SK-N-SH treated with all-trans-retinoic acid at 6 μM for 48 hours (cell line): ENCODE measurements at regions not wholly inside any gene's neighbourhood (a gene's known extent, or its start where the extent isn't known, plus 50 kb on each side); places are given as distances from the start of the nearest gene placed in this dataset.

Source experiments
- ARNTL ChIP-seq: fragments of 450-650 bp; formaldehyde crosslinking; IDR thresholded peaks from 2 replicates; pipeline ENCODE4 v1.5.0; 2020; ENCODE audit warnings: low read depth, mild to moderate bottlenecking, moderate library complexity, borderline replicate concordance
- CREB5 ChIP-seq: fragments of 250-450 bp; sonication (Bioruptor Pico); IDR thresholded peaks from 2 replicates; pipeline ENCODE4 v1.5.1; 2020; ENCODE audit warnings: low read depth, mild to moderate bottlenecking, moderate library complexity
- ESRRG ChIP-seq: fragments of 250-450 bp; sonication (Bioruptor Pico); IDR thresholded peaks from 2 replicates; pipeline ENCODE4 v1.6.1; 2021; ENCODE audit warnings: mild to moderate bottlenecking
- OSR1 ChIP-seq: fragments of 250-450 bp; sonication (Bioruptor Pico); IDR thresholded peaks from 2 replicates; pipeline ENCODE4 v1.8.0; 2022; ENCODE audit warnings: moderate library complexity, mild to moderate bottlenecking, inconsistent platforms
- PATZ1 ChIP-seq: fragments of 250-450 bp; sonication (Bioruptor Pico); IDR thresholded peaks from 2 replicates; pipeline ENCODE4 v1.8.0; 2020; ENCODE audit warnings: mild to moderate bottlenecking, moderate library complexity, borderline replicate concordance
- POU6F1 ChIP-seq: fragments of 250-450 bp; sonication (Bioruptor Pico); IDR thresholded peaks from 2 replicates; pipeline ENCODE4 v1.8.0; 2021; ENCODE audit warnings: low read depth, mild to moderate bottlenecking, moderate library complexity, borderline replicate concordance
- SNAI2 ChIP-seq: fragments of 250-450 bp; sonication (Bioruptor Pico); IDR thresholded peaks from 2 replicates; pipeline ENCODE4 v1.5.0; 2020; ENCODE audit warnings: mild to moderate bottlenecking, moderate library complexity
- TCF4 ChIP-seq: fragments of 250-450 bp; sonication (Bioruptor Pico); IDR thresholded peaks from 2 replicates; pipeline ENCODE4 v1.8.0; 2021; ENCODE audit warnings: mild to moderate bottlenecking, moderate library complexity, borderline replicate concordance
- TOX ChIP-seq: fragments of 250-450 bp; sonication (Bioruptor Pico); IDR thresholded peaks from 2 replicates; pipeline ENCODE4 v1.8.0; 2021; ENCODE audit warnings: mild to moderate bottlenecking, moderate library complexity, borderline replicate concordance
- ZNF565 ChIP-seq: fragments of 450-650 bp; formaldehyde crosslinking; conservative IDR thresholded peaks from 2 replicates; pipeline ENCODE4 v1.5.0; 2020; ENCODE audit warnings: low read depth, mild to moderate bottlenecking, moderate library complexity
- ZNF70 ChIP-seq: fragments of 450-650 bp; formaldehyde crosslinking; IDR thresholded peaks from 2 replicates; pipeline ENCODE4 v1.5.0; 2020; ENCODE audit warnings: mild to moderate bottlenecking, moderate library complexity

GRCh38 chr21:28568692-28569091 lies 424.0 kb downstream of the LTN1 start:
- no peak for TF ChIP-seq PATZ1 (CRISPR knock-in tag)
- TF ChIP-seq ZNF565, result no peak
- TF ChIP-seq TCF4 (CRISPR knock-in tag), result no peak
- no peak for TF ChIP-seq OSR1
- no peak for TF ChIP-seq SNAI2 (CRISPR knock-in tag)
- TF ChIP-seq ESRRG (CRISPR knock-in tag), result no peak
- TF ChIP-seq TOX (CRISPR knock-in tag), result no peak
- TF ChIP-seq CREB5 (CRISPR knock-in tag), result no peak
- no peak for TF ChIP-seq ARNTL
- TF ChIP-seq ZNF70 (CRISPR knock-in tag), result no peak
- TF ChIP-seq POU6F1 (CRISPR knock-in tag), result no peak
